ENCODE measurements at regions not wholly inside any gene's neighbourhood (a gene's known extent, or its start where the extent isn't known, plus 50 kb on each side); places are given as distances from the start of the nearest gene placed in this dataset.
A peak's percentile ranks its signal among the peaks of the same experiment; 100 is the strongest.

- H2AFZ ChIP-seq (ENCODE audit: low read length) = no peak overlapping the region
- no peaks in the 10 kb centered on the region for H3F3A ChIP-seq (ENCODE audit: low read depth)
- H3K9ac ChIP-seq (ENCODE audit: low read depth, low read length, poor library complexity, severe bottlenecking) = no peak overlapping the region
- H3K4me1 ChIP-seq (ENCODE audit: insufficient read depth, low read length, poor library complexity, severe bottlenecking) = no peaks in the 10 kb centered on the region
- H3K9me2 ChIP-seq (replicated peaks; ENCODE audit: low read depth, low read length) = no peaks in the 10 kb centered on the region
- no peak overlapping the region for H3K4me2 ChIP-seq (ENCODE audit: low read depth, low read length, poor library complexity, severe bottlenecking)
- H3K4me3 ChIP-seq (ENCODE audit: low read length, poor library complexity, severe bottlenecking) = no peak overlapping the region
- no peaks in the 10 kb centered on the region for H3K9me3 ChIP-seq (ENCODE audit: insufficient read depth, low read depth, low read length)
- H3K79me2 ChIP-seq (ENCODE audit: insufficient read depth, low read length) = no peaks in the 10 kb centered on the region
- no peaks in the 10 kb centered on the region for H3K36me3 ChIP-seq (ENCODE audit: insufficient read depth, low read length)
- no peaks in the 10 kb centered on the region for H3K27me3 ChIP-seq (ENCODE audit: insufficient read depth, low read length, poor library complexity, severe bottlenecking)
- TF ChIP-seq EZH2phosphoT487 (IDR thresholded peaks at IDR 0.05; ENCODE audit: borderline replicate concordance) = no peak
- no peaks in the 10 kb centered on the region for H4K20me1 ChIP-seq (ENCODE audit: insufficient read depth, low read length, poor library complexity, severe bottlenecking)
Observed at GRCh38 chr17:13118311-13118710, 100.5 kb upstream of the ELAC2 start.

- no peaks in the 10 kb centered on the region for H3K4me1 ChIP-seq (ENCODE audit: insufficient read depth, low read length, poor library complexity, severe bottlenecking)
- no peak overlapping the region for H2AFZ ChIP-seq (ENCODE audit: low read length)
- no peaks in the 10 kb centered on the region for H3K27me3 ChIP-seq (ENCODE audit: insufficient read depth, low read length, poor library complexity, severe bottlenecking)
- 0 out of 2 replicates have a peak, but pooled peaks cover 2% of the 10 kb centered on the region for H3K9me3 ChIP-seq (ENCODE audit: insufficient read depth, low read depth, low read length)
- no peaks in the 10 kb centered on the region for H3K9me2 ChIP-seq (replicated peaks; ENCODE audit: low read depth, low read length)
- TF ChIP-seq EZH2phosphoT487 (IDR thresholded peaks at IDR 0.05; ENCODE audit: borderline replicate concordance) = no peak
- TF ChIP-seq, protein P1, sequence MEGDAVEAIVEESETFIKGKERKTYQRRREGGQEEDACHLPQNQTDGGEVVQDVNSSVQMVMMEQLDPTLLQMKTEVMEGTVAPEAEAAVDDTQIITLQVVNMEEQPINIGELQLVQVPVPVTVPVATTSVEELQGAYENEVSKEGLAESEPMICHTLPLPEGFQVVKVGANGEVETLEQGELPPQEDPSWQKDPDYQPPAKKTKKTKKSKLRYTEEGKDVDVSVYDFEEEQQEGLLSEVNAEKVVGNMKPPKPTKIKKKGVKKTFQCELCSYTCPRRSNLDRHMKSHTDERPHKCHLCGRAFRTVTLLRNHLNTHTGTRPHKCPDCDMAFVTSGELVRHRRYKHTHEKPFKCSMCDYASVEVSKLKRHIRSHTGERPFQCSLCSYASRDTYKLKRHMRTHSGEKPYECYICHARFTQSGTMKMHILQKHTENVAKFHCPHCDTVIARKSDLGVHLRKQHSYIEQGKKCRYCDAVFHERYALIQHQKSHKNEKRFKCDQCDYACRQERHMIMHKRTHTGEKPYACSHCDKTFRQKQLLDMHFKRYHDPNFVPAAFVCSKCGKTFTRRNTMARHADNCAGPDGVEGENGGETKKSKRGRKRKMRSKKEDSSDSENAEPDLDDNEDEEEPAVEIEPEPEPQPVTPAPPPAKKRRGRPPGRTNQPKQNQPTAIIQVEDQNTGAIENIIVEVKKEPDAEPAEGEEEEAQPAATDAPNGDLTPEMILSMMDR (conservative IDR thresholded peaks at IDR 0.05; ENCODE audit: low read length) = no peak
- no peaks in the 10 kb centered on the region for H4K20me1 ChIP-seq (ENCODE audit: insufficient read depth, low read length, poor library complexity, severe bottlenecking)
- no peak overlapping the region for H3K9ac ChIP-seq (ENCODE audit: low read depth, low read length, poor library complexity, severe bottlenecking)
- H3K79me2 ChIP-seq (ENCODE audit: insufficient read depth, low read length) = no peaks in the 10 kb centered on the region
- no peak overlapping the region for H3K4me2 ChIP-seq (ENCODE audit: low read depth, low read length, poor library complexity, severe bottlenecking)
- H3F3A ChIP-seq (ENCODE audit: low read depth) = no peaks in the 10 kb centered on the region
- H3K4me3 ChIP-seq (ENCODE audit: low read length, poor library complexity, severe bottlenecking) = no peak overlapping the region
- no peaks in the 10 kb centered on the region for H3K36me3 ChIP-seq (ENCODE audit: insufficient read depth, low read length)
Observed at GRCh38 chr17:13117616-13118015, 99.8 kb upstream of the ELAC2 start.

- no peak overlapping the region for H3K4me3 ChIP-seq (ENCODE audit: low read length, poor library complexity, severe bottlenecking)
- no peak overlapping the region for H2AFZ ChIP-seq (ENCODE audit: low read length)
- no peak overlapping the region for H3K4me2 ChIP-seq (ENCODE audit: low read depth, low read length, poor library complexity, severe bottlenecking)
Observed at GRCh38 chr17:13114601-13115031, 96.8 kb upstream of the ELAC2 start.

More at GRCh38 chr17:13114601-13115031, 96.8 kb upstream of the ELAC2 start:
- Histone ChIP-seq H3K4me1 (ENCODE audit: insufficient read depth, low read length, poor library complexity, severe bottlenecking) (no peaks in the 10 kb centered on the region), H3K9me3 (ENCODE audit: insufficient read depth, low read depth, low read length) (0 out of 2 replicates have a peak, but pooled peaks cover 2% of the 10 kb centered on the region), H3F3A (ENCODE audit: low read depth) (no peaks in the 10 kb centered on the region), H3K27me3 (ENCODE audit: insufficient read depth, low read length, poor library complexity, severe bottlenecking) (no peaks in the 10 kb centered on the region), H3K9me2 (replicated peaks; ENCODE audit: low read depth, low read length) (no peaks in the 10 kb centered on the region), H3K9ac (ENCODE audit: low read depth, low read length, poor library complexity, severe bottlenecking) (no peak overlapping the region), H4K20me1 (ENCODE audit: insufficient read depth, low read length, poor library complexity, severe bottlenecking) (no peaks in the 10 kb centered on the region), H3K79me2 (ENCODE audit: insufficient read depth, low read length) (no peaks in the 10 kb centered on the region), H3K36me3 (ENCODE audit: insufficient read depth, low read length) (no peaks in the 10 kb centered on the region)
- TF ChIP-seq, protein P1 (conservative IDR thresholded peaks at IDR 0.05; ENCODE audit: low read length) = 0 out of 2 replicates have a peak, but pooled peaks have one; percentile 18
- no peak for TF ChIP-seq EZH2phosphoT487 (IDR thresholded peaks at IDR 0.05; ENCODE audit: borderline replicate concordance)
